Hepatocyte (in vitro differentiated cells): ENCODE measurements at regions not wholly inside any gene's neighbourhood (a gene's known extent, or its start where the extent isn't known, plus 50 kb on each side); places are given as distances from the start of the nearest gene placed in this dataset.
"Not testable (repeated sequence)": the region's sequence is repeated elsewhere in the genome, so short reads cannot be mapped to it uniquely, and the experiment has no call there.

Experiments
- EZH2 ChIP-seq: fragments of 200-600 bp; sonication (generic); IDR thresholded peaks from 2 replicates; pipeline ENCODE4 v1.6.1; 2016; ENCODE audit warnings: antibody characterized with exemption, mild to moderate bottlenecking, borderline replicate concordance
- TF ChIP-seq, protein P1 (sequence below): fragments of 200-600 bp; sonication (generic); IDR thresholded peaks from 2 replicates; pipeline ENCODE4 v1.5.1; 2016; ENCODE audit warnings: antibody characterized with exemption, mild to moderate bottlenecking; ENCODE audit not compliant: poor library complexity

DNA sequence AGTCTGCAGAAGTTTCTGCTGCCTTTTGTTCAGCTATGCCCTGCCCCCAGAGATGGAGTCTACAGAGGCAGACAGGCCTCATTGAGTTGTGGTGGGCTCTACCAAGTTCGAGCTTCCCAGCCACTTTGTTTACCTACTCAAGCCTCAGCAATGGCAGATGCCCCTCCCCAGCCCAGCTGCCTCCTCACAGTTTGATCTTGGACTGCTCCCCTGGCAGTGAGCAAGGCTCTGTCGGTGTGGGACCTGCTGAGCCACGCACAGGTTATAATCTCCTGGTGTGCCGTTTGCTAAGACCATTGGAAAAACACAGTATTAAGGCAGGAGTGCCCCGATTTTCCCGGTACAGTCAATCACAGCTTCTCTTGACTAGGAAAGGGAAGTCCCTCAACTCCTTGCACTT, 221.0 kb upstream of the CNTNAP5 start:
- TF ChIP-seq, protein P1, sequence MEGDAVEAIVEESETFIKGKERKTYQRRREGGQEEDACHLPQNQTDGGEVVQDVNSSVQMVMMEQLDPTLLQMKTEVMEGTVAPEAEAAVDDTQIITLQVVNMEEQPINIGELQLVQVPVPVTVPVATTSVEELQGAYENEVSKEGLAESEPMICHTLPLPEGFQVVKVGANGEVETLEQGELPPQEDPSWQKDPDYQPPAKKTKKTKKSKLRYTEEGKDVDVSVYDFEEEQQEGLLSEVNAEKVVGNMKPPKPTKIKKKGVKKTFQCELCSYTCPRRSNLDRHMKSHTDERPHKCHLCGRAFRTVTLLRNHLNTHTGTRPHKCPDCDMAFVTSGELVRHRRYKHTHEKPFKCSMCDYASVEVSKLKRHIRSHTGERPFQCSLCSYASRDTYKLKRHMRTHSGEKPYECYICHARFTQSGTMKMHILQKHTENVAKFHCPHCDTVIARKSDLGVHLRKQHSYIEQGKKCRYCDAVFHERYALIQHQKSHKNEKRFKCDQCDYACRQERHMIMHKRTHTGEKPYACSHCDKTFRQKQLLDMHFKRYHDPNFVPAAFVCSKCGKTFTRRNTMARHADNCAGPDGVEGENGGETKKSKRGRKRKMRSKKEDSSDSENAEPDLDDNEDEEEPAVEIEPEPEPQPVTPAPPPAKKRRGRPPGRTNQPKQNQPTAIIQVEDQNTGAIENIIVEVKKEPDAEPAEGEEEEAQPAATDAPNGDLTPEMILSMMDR, result not testable (repeated sequence)
- TF ChIP-seq EZH2, result not testable (repeated sequence)
